ENCODE measurements at regions not wholly inside any gene's neighbourhood (a gene's known extent, or its start where the extent isn't known, plus 50 kb on each side); places are given as distances from the start of the nearest gene placed in this dataset.

- Histone ChIP-seq H3K4me1 (no peaks in the 10 kb centered on the region), H3K9me3 (no peaks in the 10 kb centered on the region), H3K4me3 (no peak overlapping the region), H3K27me3 (no peaks in the 10 kb centered on the region), H3K36me3 (ENCODE audit: low read depth, missing control alignments) (no peaks in the 10 kb centered on the region), H3K27ac (no peak overlapping the region)
- TF ChIP-seq CTCF (IDR thresholded peaks at IDR 0.05) (no peak), POLR2A (IDR thresholded peaks at IDR 0.05) (no peak)
- 56% methylated on average over 1 of the region's 1 CpG for WGBS, 2 donors
- DNase-seq: no peak
- intact Hi-C loops (cut with DNase I; ENCODE audit: low total_unique reads): no loop called here
These were observed 1707.8 kb upstream of the ACO1 start for GRCh38 chr9:30676651-30677050.

- Histone ChIP-seq H3K27me3 (no peaks in the 10 kb centered on the region), H3K27ac (no peak overlapping the region), H3K9me3 (no peaks in the 10 kb centered on the region), H3K4me1 (no peaks in the 10 kb centered on the region), H3K4me3 (no peak overlapping the region), H3K36me3 (ENCODE audit: low read depth, missing control alignments) (no peaks in the 10 kb centered on the region)
- 84 to 90% methylated on average over 1 of the region's 1 CpG for WGBS, 2 donors
- intact Hi-C loops (cut with DNase I; ENCODE audit: low total_unique reads): no loop called here
- TF ChIP-seq POLR2A (IDR thresholded peaks at IDR 0.05) (no peak), CTCF (IDR thresholded peaks at IDR 0.05) (no peak)
- no peak for DNase-seq
These were observed 1707.2 kb upstream of the ACO1 start for GRCh38 chr9:30677221-30677620.

GRCh38 chr9:30688801-30689200, 1695.6 kb upstream of the ACO1 start:
- TF ChIP-seq CTCF (IDR thresholded peaks at IDR 0.05) (no peak), POLR2A (IDR thresholded peaks at IDR 0.05) (no peak)
- no peak for DNase-seq
- H3K27me3 ChIP-seq: no peaks in the 10 kb centered on the region
- H3K4me1 ChIP-seq: no peaks in the 10 kb centered on the region
- H3K27ac ChIP-seq: no peak overlapping the region
- WGBS, 2 donors: 78 to 90% methylated on average over 14 of the region's 14 CpGs
- intact Hi-C loops (cut with DNase I; ENCODE audit: low total_unique reads): no loop called here
- no peaks in the 10 kb centered on the region for H3K36me3 ChIP-seq (ENCODE audit: low read depth, missing control alignments)
- H3K4me3 ChIP-seq: no peak overlapping the region
- no peaks in the 10 kb centered on the region for H3K9me3 ChIP-seq

- TF ChIP-seq CTCF (IDR thresholded peaks at IDR 0.05) (no peak), POLR2A (IDR thresholded peaks at IDR 0.05) (no peak)
- intact Hi-C loops (cut with DNase I; ENCODE audit: low total_unique reads): no loop called here
- no peak overlapping the region for H3K4me3 ChIP-seq
- H3K27ac ChIP-seq: no peak overlapping the region
- no peaks in the 10 kb centered on the region for H3K36me3 ChIP-seq (ENCODE audit: low read depth, missing control alignments)
- H3K27me3 ChIP-seq: no peaks in the 10 kb centered on the region
- 74 to 78% methylated on average over 2 of the region's 2 CpGs for WGBS, 2 donors
- no peaks in the 10 kb centered on the region for H3K9me3 ChIP-seq
- H3K4me1 ChIP-seq: no peaks in the 10 kb centered on the region
- no peak for DNase-seq
These were observed 1686.5 kb upstream of the ACO1 start for GRCh38 chr9:30697958-30698357.

- Histone ChIP-seq H3K9me3 (no peaks in the 10 kb centered on the region), H3K27me3 (no peaks in the 10 kb centered on the region), H3K4me3 (no peak overlapping the region), H3K27ac (no peak overlapping the region), H3K36me3 (ENCODE audit: low read depth, missing control alignments) (no peaks in the 10 kb centered on the region), H3K4me1 (no peaks in the 10 kb centered on the region)
- DNase-seq: no peak
- no peak for TF ChIP-seq CTCF (IDR thresholded peaks at IDR 0.05)
- TF ChIP-seq POLR2A (IDR thresholded peaks at IDR 0.05): no peak
- intact Hi-C loops (cut with DNase I; ENCODE audit: low total_unique reads): no loop called here
- 88 to 93% methylated on average over 1 of the region's 1 CpG for WGBS, 2 donors
These were observed 1672.9 kb upstream of the ACO1 start for GRCh38 chr9:30711591-30711990.

All from testis (tissue), 2 donors.